PC-9 (cell line): ENCODE measurements at regions not wholly inside any gene's neighbourhood (a gene's known extent, or its start where the extent isn't known, plus 50 kb on each side); places are given as distances from the start of the nearest gene placed in this dataset.

ENCODE experiments used
- CTCF ChIP-seq: fragments of 200-600 bp; sonication (generic); conservative IDR thresholded peaks from 2 replicates; pipeline ENCODE4 v1.6.1; 2017; ENCODE audit warnings: mixed run types, antibody characterized with exemption, mild to moderate bottlenecking, moderate library complexity
- EZH2 ChIP-seq: fragments of 200-600 bp; sonication (generic); IDR thresholded peaks from 2 replicates; pipeline ENCODE4 v1.8.0; 2017; ENCODE audit warnings: antibody characterized with exemption, low read depth

GRCh38 chrX:1743663-1744062 is 128.8 kb downstream of the ASMT start:
- TF ChIP-seq CTCF (no peak), EZH2 (no peak)
